A673 (cell line): ENCODE measurements at regions not wholly inside any gene's neighbourhood (a gene's known extent, or its start where the extent isn't known, plus 50 kb on each side); places are given as distances from the start of the nearest gene placed in this dataset.

Source experiments
- CTCF ChIP-seq: fragments of 300-800, 200-600 bp; sonication (generic); conservative IDR thresholded peaks from 2 replicates; pipeline ENCODE4 v1.5.1; 2017; ENCODE audit warnings: low read depth, mild to moderate bottlenecking, antibody characterized with exemption, low read length, moderate library complexity, mixed read lengths
- EZH2 ChIP-seq: fragments of 200-600 bp; sonication (generic); IDR thresholded peaks from 2 replicates; pipeline ENCODE4 v1.6.1; 2017; ENCODE audit warnings: borderline replicate concordance, low read depth, mild to moderate bottlenecking, mixed read lengths, antibody characterized with exemption, low read length; ENCODE audit not compliant: poor library complexity, severe bottlenecking

GRCh38 chr18:54716586-54716985 lies 111.7 kb upstream of the RAB27B start:
- no peak for TF ChIP-seq CTCF
- no peak for TF ChIP-seq EZH2
